HG03039 (cell line): ENCODE measurements at regions not wholly inside any gene's neighbourhood (a gene's known extent, or its start where the extent isn't known, plus 50 kb on each side); places are given as distances from the start of the nearest gene placed in this dataset.
"Not testable (repeated sequence)": the region's sequence is repeated elsewhere in the genome, so short reads cannot be mapped to it uniquely, and the experiment has no call there.

Source experiments
- ATAC-seq: cut with Tn5 transposase; IDR thresholded peaks from one replicate; pipeline ENCODE4 v1.9.1; 2021; ENCODE audit warnings: mild to moderate bottlenecking, moderate library complexity; ENCODE audit not compliant: unreplicated experiment

- no peak for ATAC-seq
These were observed 129.2 kb downstream of the TBX18 start for GRCh38 chr6:84635081-84635761.

GRCh38 chr6:84633771-84634170 lies 130.6 kb downstream of the TBX18 start:
- no peak for ATAC-seq

- ATAC-seq, result not testable (repeated sequence)
These were observed 137.9 kb downstream of the TBX18 start for GRCh38 chr6:84626527-84626926.

- no peak for ATAC-seq
These were observed 138.9 kb downstream of the TBX18 start for GRCh38 chr6:84625506-84625905.

- no peak for ATAC-seq
These were observed 140.3 kb downstream of the TBX18 start for GRCh38 chr6:84623956-84624680.

GRCh38 chr6:84618836-84619235 lies 145.6 kb downstream of the TBX18 start:
- ATAC-seq, result no peak

- ATAC-seq, result no peak
These were observed 146.2 kb downstream of the TBX18 start for GRCh38 chr6:84618046-84618752.

GRCh38 chr6:84615987-84616386 lies 148.4 kb downstream of the TBX18 start:
- no peak for ATAC-seq

- no peak for ATAC-seq
These were observed 149.1 kb downstream of the TBX18 start for GRCh38 chr6:84615113-84615850.

GRCh38 chr6:84606860-84607259 lies 157.5 kb downstream of the TBX18 start:
- no peak for ATAC-seq

- ATAC-seq, result no peak
These were observed 159.1 kb downstream of the TBX18 start for GRCh38 chr6:84605298-84605697.

- ATAC-seq, result no peak
These were observed 163.0 kb downstream of the TBX18 start for GRCh38 chr6:84601366-84601765.

- ATAC-seq, result no peak
These were observed 164.4 kb downstream of the TBX18 start for GRCh38 chr6:84599991-84600390.

GRCh38 chr6:84597238-84597875 lies 167.0 kb downstream of the TBX18 start:
- no peak for ATAC-seq

- ATAC-seq, result no peak
These were observed 167.9 kb downstream of the TBX18 start for GRCh38 chr6:84596488-84596887.

GRCh38 chr6:84588697-84589080 lies 175.7 kb downstream of the TBX18 start:
- no peak for ATAC-seq

GRCh38 chr6:84587994-84588696 lies 176.3 kb downstream of the TBX18 start:
- ATAC-seq, result not testable (repeated sequence)

- not testable (repeated sequence) for ATAC-seq
These were observed 177.0 kb downstream of the TBX18 start for GRCh38 chr6:84587202-84587940.

GRCh38 chr6:84583784-84584183 lies 180.6 kb downstream of the TBX18 start:
- no peak for ATAC-seq
